Chondrocyte (in vitro differentiated cells): ENCODE measurements at regions not wholly inside any gene's neighbourhood (a gene's known extent, or its start where the extent isn't known, plus 50 kb on each side); places are given as distances from the start of the nearest gene placed in this dataset.

Experiments used
- DNase-seq: peaks from one replicate; pipeline ENCODE4 v3.0.0; 2021; ENCODE audit warnings: mixed read lengths, low spot score
- H3K27ac Mint-ChIP-seq: one replicate; pipeline ENCODE4 v1.8.0; 2021; ENCODE audit warnings: mild to moderate bottlenecking, moderate library complexity, mixed read lengths; ENCODE audit not compliant: unreplicated experiment
- H3K27me3 Mint-ChIP-seq: 2 replicates; pipeline ENCODE4 v1.8.0; 2021; ENCODE audit warnings: low read depth, mixed read lengths
- H3K36me3 Mint-ChIP-seq: 2 replicates; pipeline ENCODE4 v1.8.0; 2021; ENCODE audit warnings: low read depth, mixed read lengths
- H3K4me1 Mint-ChIP-seq: 2 replicates; pipeline ENCODE4 v1.8.0; 2021; ENCODE audit warnings: low read depth, mild to moderate bottlenecking, mixed read lengths
- H3K4me3 Mint-ChIP-seq: one replicate; pipeline ENCODE4 v1.8.0; 2021; ENCODE audit warnings: mild to moderate bottlenecking, moderate library complexity, mixed read lengths; ENCODE audit not compliant: unreplicated experiment
- H3K9me3 Mint-ChIP-seq: 2 replicates; pipeline ENCODE4 v1.8.0; 2021; ENCODE audit warnings: low read depth, mixed read lengths
- CTCF ChIP-seq: fragments of 200-600 bp; sonication (generic); IDR thresholded peaks from 2 replicates; pipeline ENCODE4 v1.5.0; 2021; ENCODE audit warnings: antibody characterized with exemption, mild to moderate bottlenecking, moderate library complexity

GRCh38 chr15:70486012-70486411, 277.3 kb downstream of the UACA start:
- TF ChIP-seq CTCF, result no peak
- Mint-ChIP-seq H3K27ac (no peak overlapping the region), H3K36me3 (peaks cover 7% of the 10 kb centered on the region), H3K9me3 (no peaks in the 10 kb centered on the region), H3K4me3 (no peak overlapping the region), H3K4me1 (peaks cover 6% of the 10 kb centered on the region), H3K27me3 (peaks cover 34% of the 10 kb centered on the region)
- no peak for DNase-seq

- no peak for DNase-seq
- Mint-ChIP-seq H3K27ac (no peak overlapping the region), H3K9me3 (no peaks in the 10 kb centered on the region), H3K27me3 (peaks cover 40% of the 10 kb centered on the region), H3K4me1 (peaks cover 6% of the 10 kb centered on the region), H3K36me3 (peaks cover 7% of the 10 kb centered on the region), H3K4me3 (no peak overlapping the region)
- TF ChIP-seq CTCF, result no peak
These were observed 278.4 kb downstream of the UACA start for GRCh38 chr15:70484993-70485392.

GRCh38 chr15:70483513-70483912, 279.8 kb downstream of the UACA start:
- DNase-seq, result no peak
- H3K27me3 Mint-ChIP-seq, result peaks cover 40% of the 10 kb centered on the region
- H3K4me3 Mint-ChIP-seq, result no peak overlapping the region

GRCh38 chr15:70480196-70480856, 283.0 kb downstream of the UACA start:
- peak; percentile 63 for DNase-seq
- peaks cover 49% of the 10 kb centered on the region for H3K27me3 Mint-ChIP-seq
- peaks cover 8% of the 10 kb centered on the region for H3K4me1 Mint-ChIP-seq
- no peak overlapping the region for H3K27ac Mint-ChIP-seq
- no peak overlapping the region for H3K4me3 Mint-ChIP-seq
- peaks cover 8% of the 10 kb centered on the region for H3K36me3 Mint-ChIP-seq
- no peak for TF ChIP-seq CTCF
- no peaks in the 10 kb centered on the region for H3K9me3 Mint-ChIP-seq

More at GRCh38 chr15:70483513-70483912, 279.8 kb downstream of the UACA start:
- TF ChIP-seq CTCF, result no peak
- H3K4me1 Mint-ChIP-seq, result peaks cover 6% of the 10 kb centered on the region
- H3K36me3 Mint-ChIP-seq, result peaks cover 7% of the 10 kb centered on the region
- no peaks in the 10 kb centered on the region for H3K9me3 Mint-ChIP-seq
- H3K27ac Mint-ChIP-seq, result no peak overlapping the region

GRCh38 chr15:70479785-70480184, 283.6 kb downstream of the UACA start:
- TF ChIP-seq CTCF, result no peak
- H3K27me3 Mint-ChIP-seq, result peaks cover 46% of the 10 kb centered on the region

More at GRCh38 chr15:70479785-70480184, 283.6 kb downstream of the UACA start:
- H3K36me3 Mint-ChIP-seq, result peaks cover 8% of the 10 kb centered on the region
- H3K27ac Mint-ChIP-seq, result no peak overlapping the region
- peaks cover 13% of the 10 kb centered on the region for H3K4me1 Mint-ChIP-seq
- H3K4me3 Mint-ChIP-seq, result no peak overlapping the region
- H3K9me3 Mint-ChIP-seq, result no peaks in the 10 kb centered on the region
- no peak for DNase-seq
